Tibial nerve (tissue), 4 donors: ENCODE measurements at regions not wholly inside any gene's neighbourhood (a gene's known extent, or its start where the extent isn't known, plus 50 kb on each side); places are given as distances from the start of the nearest gene placed in this dataset.

ENCODE experiments used
- DNase-seq, 2 donors: peaks; one replicate each; pipeline ENCODE4 v3.0.0-alpha.2; 2019; ENCODE audit warnings: low spot score in 2 of 2
- H3K27ac ChIP-seq, 4 donors: fragments of 200-600 bp; sonication (generic) in 3 of 4; one replicate each; pipeline ENCODE4 v1.5.1; 2017 to 2019; ENCODE audit warnings: mild to moderate bottlenecking in 1 of 4
- H3K27me3 ChIP-seq, 2 donors: fragments of 200-600 bp; sonication (generic) in 1 of 2; one replicate each; pipeline versions ENCODE4 v1.5.1 to v1.6.0; 2017 to 2019
- H3K36me3 ChIP-seq, 3 donors: fragments of 200-600 bp; sonication (generic); one replicate each; pipeline ENCODE4 v1.5.1; 2018 to 2019
- H3K4me1 ChIP-seq, 4 donors: fragments of 200-600 bp; sonication (generic) in 3 of 4; one replicate each; pipeline ENCODE4 v1.5.1; 2017 to 2019
- H3K4me3 ChIP-seq, 4 donors: fragments of 200-600 bp; sonication (generic) in 3 of 4; one replicate each; pipeline ENCODE4 v1.5.1; 2017 to 2019; ENCODE audit warnings: mild to moderate bottlenecking in 1 of 4, moderate library complexity in 1 of 4
- H3K9me3 ChIP-seq, 4 donors: fragments of 200-600 bp; sonication (generic) in 3 of 4; one replicate each; pipeline ENCODE4 v1.5.1; 2017 to 2019
- EP300 ChIP-seq, 2 donors: sonication (generic); formaldehyde crosslinking; IDR thresholded peaks; one replicate each; pipeline ENCODE4 v1.6.1; 2017; ENCODE audit warnings: antibody characterized with exemption in 2 of 2, mild to moderate bottlenecking in 1 of 2
- POLR2A ChIP-seq, 2 donors: fragments of 450-650 bp; IDR thresholded peaks; one replicate each; pipeline ENCODE4 v1.6.1; 2017; ENCODE audit warnings: antibody characterized with exemption in 2 of 2, mild to moderate bottlenecking in 2 of 2, moderate library complexity in 2 of 2
- WGBS, 2 donors: methylation state at CpG; one replicate each; pipeline ENCODE4 v1.1.5; 2018; 5-methylcytosine and 5-hydroxymethylcytosine counted together
- TF ChIP-seq, protein P1 (sequence below), 5 experiments: fragments of 200-600 bp in 3 of 5; fragments of 450-650 bp in 2 of 5; sonication (generic) in 3 of 5; IDR thresholded peaks; one replicate each; pipeline ENCODE4 v1.5.1; 2016 to 2019; ENCODE audit warnings: antibody characterized with exemption in 5 of 5, mild to moderate bottlenecking in 3 of 5, moderate library complexity in 2 of 5

- no peak overlapping the region for H3K27ac ChIP-seq
- H3K36me3 ChIP-seq: no peaks in the 10 kb centered on the region
- peaks cover 0 to 62% (median 10%) of the 10 kb centered on the region in 4 donors for H3K4me1 ChIP-seq
- no peaks in the 10 kb centered on the region for H3K27me3 ChIP-seq
- no peak for TF ChIP-seq POLR2A (IDR thresholded peaks at IDR 0.05)
- TF ChIP-seq, protein P1, sequence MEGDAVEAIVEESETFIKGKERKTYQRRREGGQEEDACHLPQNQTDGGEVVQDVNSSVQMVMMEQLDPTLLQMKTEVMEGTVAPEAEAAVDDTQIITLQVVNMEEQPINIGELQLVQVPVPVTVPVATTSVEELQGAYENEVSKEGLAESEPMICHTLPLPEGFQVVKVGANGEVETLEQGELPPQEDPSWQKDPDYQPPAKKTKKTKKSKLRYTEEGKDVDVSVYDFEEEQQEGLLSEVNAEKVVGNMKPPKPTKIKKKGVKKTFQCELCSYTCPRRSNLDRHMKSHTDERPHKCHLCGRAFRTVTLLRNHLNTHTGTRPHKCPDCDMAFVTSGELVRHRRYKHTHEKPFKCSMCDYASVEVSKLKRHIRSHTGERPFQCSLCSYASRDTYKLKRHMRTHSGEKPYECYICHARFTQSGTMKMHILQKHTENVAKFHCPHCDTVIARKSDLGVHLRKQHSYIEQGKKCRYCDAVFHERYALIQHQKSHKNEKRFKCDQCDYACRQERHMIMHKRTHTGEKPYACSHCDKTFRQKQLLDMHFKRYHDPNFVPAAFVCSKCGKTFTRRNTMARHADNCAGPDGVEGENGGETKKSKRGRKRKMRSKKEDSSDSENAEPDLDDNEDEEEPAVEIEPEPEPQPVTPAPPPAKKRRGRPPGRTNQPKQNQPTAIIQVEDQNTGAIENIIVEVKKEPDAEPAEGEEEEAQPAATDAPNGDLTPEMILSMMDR (IDR thresholded peaks at IDR 0.05): no peak
- no peak overlapping the region for H3K4me3 ChIP-seq
- no peaks in the 10 kb centered on the region for H3K9me3 ChIP-seq
- 60% methylated on average over 2 of the region's 2 CpGs for WGBS, 2 donors
- DNase-seq: no peak
Measured at GRCh38 chr9:653421-653820, 188.1 kb upstream of the DMRT1 start.

- Histone ChIP-seq H3K27ac (no peak overlapping the region), H3K36me3 (no peaks in the 10 kb centered on the region), H3K27me3 (no peaks in the 10 kb centered on the region), H3K9me3 (no peaks in the 10 kb centered on the region), H3K4me1 (peaks cover 0 to 61% (median 10%) of the 10 kb centered on the region in 4 donors), H3K4me3 (no peak overlapping the region)
- no peak for TF ChIP-seq EP300 (IDR thresholded peaks at IDR 0.05)
- 74 to 79% methylated on average over 3 of the region's 3 CpGs for WGBS, 2 donors
- DNase-seq: no peak
Measured at GRCh38 chr9:653856-654387, 187.6 kb upstream of the DMRT1 start.

DNA sequence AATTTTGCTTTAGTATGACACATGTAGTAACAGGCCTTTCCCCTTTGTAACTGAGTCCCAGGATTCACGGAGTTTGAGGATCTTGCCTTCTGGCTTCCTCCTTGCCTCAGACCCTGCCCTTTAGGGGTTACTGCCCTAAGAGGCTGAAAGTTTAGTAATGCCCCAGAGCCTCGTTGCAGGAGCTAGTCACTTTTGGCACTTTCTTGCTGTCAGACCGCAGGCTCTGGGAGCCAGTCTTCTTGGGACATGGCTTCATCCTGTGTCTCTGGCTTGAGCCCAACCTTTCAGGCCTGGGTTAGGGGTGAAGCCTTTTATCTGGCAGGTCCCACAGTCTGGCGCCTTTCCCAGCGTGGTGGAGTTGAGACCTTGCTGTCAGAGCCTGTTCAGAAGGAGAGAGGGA, 185.6 kb upstream of the DMRT1 start:
- TF ChIP-seq, protein P1 (IDR thresholded peaks at IDR 0.05): no peak
- TF ChIP-seq POLR2A (IDR thresholded peaks at IDR 0.05): no peak
- peak in 1 of 2 donors; percentile 30 for TF ChIP-seq EP300 (IDR thresholded peaks at IDR 0.05)
- 58 to 59% methylated on average over 5 of the region's 5 CpGs for WGBS, 2 donors

DNA sequence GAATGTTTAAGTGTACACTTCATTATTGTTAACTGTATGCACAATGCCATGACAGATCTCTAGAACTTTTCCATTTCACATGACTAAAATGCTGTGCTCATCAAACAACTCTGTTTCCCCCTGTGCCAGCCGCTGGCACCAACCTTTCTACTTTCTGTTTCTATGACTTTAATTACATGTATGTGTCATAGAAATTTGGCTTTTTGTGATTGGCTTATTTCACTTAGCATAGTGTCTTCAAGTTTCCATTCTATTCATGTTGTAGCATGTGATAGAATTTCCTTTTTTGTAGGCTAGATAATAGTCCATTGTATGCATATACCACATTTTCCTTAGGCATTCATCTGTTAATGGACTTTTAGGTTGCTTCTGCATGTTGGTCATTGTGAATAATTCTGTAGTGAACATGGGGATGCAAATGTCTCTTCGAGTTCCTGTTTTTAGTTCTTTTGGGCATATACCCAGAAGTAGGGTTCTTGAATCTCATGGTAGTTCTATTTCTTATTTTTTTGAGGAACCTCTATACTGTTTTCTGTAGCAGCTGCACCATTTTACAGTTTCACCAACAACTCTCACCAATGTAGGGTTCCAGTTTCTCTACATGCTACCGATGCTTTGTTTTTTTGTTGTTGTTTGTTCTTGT, 184.4 kb upstream of the DMRT1 start:
- DNase-seq: no peak
- WGBS, 2 donors: 50 to 79% methylated on average over 3 of the region's 3 CpGs
- Histone ChIP-seq H3K36me3 (no peaks in the 10 kb centered on the region), H3K27me3 (no peaks in the 10 kb centered on the region), H3K4me3 (no peak overlapping the region), H3K9me3 (no peaks in the 10 kb centered on the region), H3K27ac (no peak overlapping the region), H3K4me1 (peaks cover 0 to 33% (median 3%) of the 10 kb centered on the region in 4 donors)
- TF ChIP-seq, protein P1 (IDR thresholded peaks at IDR 0.05): no peak
- TF ChIP-seq POLR2A (IDR thresholded peaks at IDR 0.05): no peak
- TF ChIP-seq EP300 (IDR thresholded peaks at IDR 0.05): no peak

More for the DNA sequence above, 185.6 kb upstream of the DMRT1 start:
- H3K36me3 ChIP-seq: no peaks in the 10 kb centered on the region
- no peaks in the 10 kb centered on the region for H3K27me3 ChIP-seq
- peak; percentile 50 to 61 for DNase-seq
- H3K27ac ChIP-seq: peak overlapping the region in 2 of 4 donors; percentile 4 to 37
- H3K4me3 ChIP-seq: no peak overlapping the region
- no peaks in the 10 kb centered on the region for H3K9me3 ChIP-seq
- peaks cover 0 to 42% (median 3%) of the 10 kb centered on the region in 4 donors for H3K4me1 ChIP-seq

DNA sequence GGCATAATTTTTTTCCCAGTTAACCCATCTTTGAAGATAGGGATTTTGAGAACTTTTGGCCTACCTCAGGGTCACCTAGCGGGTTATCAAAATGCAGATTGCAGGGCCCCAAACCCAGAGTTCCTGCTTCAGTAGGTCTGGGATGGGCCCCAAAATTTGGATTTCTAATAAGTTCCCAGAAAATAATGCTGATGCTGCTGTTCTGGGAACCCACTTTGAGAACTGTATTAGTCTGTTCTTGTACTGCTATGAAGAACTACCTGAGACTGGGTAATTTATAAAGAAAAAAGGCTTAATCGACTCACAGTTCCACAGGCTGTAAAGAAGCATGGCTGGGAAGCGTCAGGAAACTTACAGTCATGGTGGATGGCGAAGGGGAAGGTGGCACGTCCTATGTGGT, 182.2 kb upstream of the DMRT1 start:
- Histone ChIP-seq H3K36me3 (no peaks in the 10 kb centered on the region), H3K27ac (no peak overlapping the region), H3K4me1 (peaks cover 0 to 19% (median 0%) of the 10 kb centered on the region in 4 donors), H3K4me3 (no peak overlapping the region), H3K27me3 (no peaks in the 10 kb centered on the region), H3K9me3 (no peaks in the 10 kb centered on the region)
- no peak for DNase-seq
- 85 to 92% methylated on average over 5 of the region's 5 CpGs for WGBS, 2 donors
- TF ChIP-seq EP300 (IDR thresholded peaks at IDR 0.05): no peak
- TF ChIP-seq, protein P1 (IDR thresholded peaks at IDR 0.05): no peak
- TF ChIP-seq POLR2A (IDR thresholded peaks at IDR 0.05): no peak
